Smooth muscle cell (in vitro differentiated cells): ENCODE measurements at regions not wholly inside any gene's neighbourhood (a gene's known extent, or its start where the extent isn't known, plus 50 kb on each side); places are given as distances from the start of the nearest gene placed in this dataset.

ENCODE experiments used
- DNase-seq: peaks from one replicate; lab custom pipeline; 2025; ENCODE audit not compliant: unreplicated experiment; lab: John Stamatoyannopoulos, UW
- H2AFZ ChIP-seq: fragments of 200-600 bp; sonication (generic); 2 replicates; pipeline ENCODE4 v1.6.0; 2016; ENCODE audit warnings: antibody characterized with exemption, low read depth, mild to moderate bottlenecking
- H3F3A ChIP-seq: fragments of 200-600 bp; sonication (generic); 2 replicates; pipeline ENCODE4 v1.6.0; 2017; ENCODE audit warnings: antibody characterized with exemption, low read depth
- H3K27ac ChIP-seq: fragments of 200-600 bp; sonication (generic); 2 replicates; pipeline ENCODE4 v1.5.1; 2016; ENCODE audit warnings: low read depth, mild to moderate bottlenecking
- H3K27me3 ChIP-seq: fragments of 200-600 bp; sonication (generic); 2 replicates; pipeline ENCODE4 v1.6.1; 2016; ENCODE audit warnings: low read depth, mild to moderate bottlenecking
- H3K36me3 ChIP-seq: fragments of 200-600 bp; sonication (generic); 2 replicates; pipeline ENCODE4 v1.5.1; 2016; ENCODE audit warnings: low read depth
- H3K4me1 ChIP-seq: fragments of 200-600 bp; sonication (generic); 2 replicates; pipeline ENCODE4 v1.5.1; 2016; ENCODE audit warnings: low read depth
- H3K4me2 ChIP-seq: fragments of 200-600 bp; sonication (generic); 2 replicates; pipeline ENCODE4 v1.6.0; 2016; ENCODE audit warnings: mild to moderate bottlenecking
- H3K4me3 ChIP-seq: fragments of 200-600 bp; sonication (generic); 2 replicates; pipeline ENCODE4 v1.5.1; 2016; ENCODE audit warnings: mild to moderate bottlenecking
- H3K79me2 ChIP-seq: fragments of 200-600 bp; sonication (generic); 2 replicates; pipeline ENCODE4 v1.6.0; 2016; ENCODE audit warnings: low read depth, mild to moderate bottlenecking
- H3K9ac ChIP-seq: fragments of 200-600 bp; sonication (generic); 2 replicates; pipeline ENCODE4 v1.6.0; 2016; ENCODE audit warnings: low read depth
- H3K9me3 ChIP-seq: fragments of 200-600 bp; sonication (generic); replicated peaks from 2 replicates; pipeline ENCODE4 v1.5.1; 2016; ENCODE audit warnings: low read depth
- H4K20me1 ChIP-seq: fragments of 200-600 bp; sonication (generic); 2 replicates; pipeline ENCODE4 v1.6.0; 2016; ENCODE audit warnings: low read depth
- CTCF ChIP-seq: fragments of 200-600 bp; sonication (generic); IDR thresholded peaks from 2 replicates; pipeline ENCODE4 v1.5.1; 2017; ENCODE audit warnings: borderline replicate concordance, mild to moderate bottlenecking, antibody characterized with exemption; ENCODE audit not compliant: insufficient read depth, poor library complexity, severe bottlenecking
- WGBS: methylation state at CpG from one replicate; pipeline ENCODE4 v1.1.7; 2016; ENCODE audit warnings: low lambda C conversion rate; 5-methylcytosine and 5-hydroxymethylcytosine counted together

- H3K9me3 ChIP-seq: no peaks in the 10 kb centered on the region
- H3K27me3 ChIP-seq: no peaks in the 10 kb centered on the region
- 85% methylated on average over 10 of the region's 10 CpGs for WGBS
- H3K4me2 ChIP-seq: no peak overlapping the region
- H3K9ac ChIP-seq: no peak overlapping the region
- no peak overlapping the region for H3K27ac ChIP-seq
- H2AFZ ChIP-seq: no peak overlapping the region
- DNase-seq: no peak
- H4K20me1 ChIP-seq: no peaks in the 10 kb centered on the region
- peaks cover 6% of the 10 kb centered on the region for H3K4me1 ChIP-seq
- TF ChIP-seq CTCF: no peak
- H3K36me3 ChIP-seq: no peaks in the 10 kb centered on the region
- no peaks in the 10 kb centered on the region for H3F3A ChIP-seq
- H3K79me2 ChIP-seq: no peaks in the 10 kb centered on the region
- no peak overlapping the region for H3K4me3 ChIP-seq
Measured at GRCh38 chr15:69881766-69882165, 216.0 kb downstream of the TLE3 start.

GRCh38 chr15:69883306-69883705 lies 214.4 kb downstream of the TLE3 start:
- H3K27ac ChIP-seq: no peak overlapping the region
- no peaks in the 10 kb centered on the region for H3K36me3 ChIP-seq
- H3K9ac ChIP-seq: no peak overlapping the region
- no peaks in the 10 kb centered on the region for H4K20me1 ChIP-seq
- no peaks in the 10 kb centered on the region for H3K9me3 ChIP-seq
- H3F3A ChIP-seq: no peaks in the 10 kb centered on the region
- no peak for DNase-seq
- H3K4me1 ChIP-seq: peaks cover 6% of the 10 kb centered on the region
- H3K27me3 ChIP-seq: no peaks in the 10 kb centered on the region
- H3K79me2 ChIP-seq: no peaks in the 10 kb centered on the region
- no peak overlapping the region for H3K4me3 ChIP-seq
- WGBS: 93% methylated on average over 2 of the region's 2 CpGs
- no peak overlapping the region for H3K4me2 ChIP-seq
- TF ChIP-seq CTCF: no peak
- H2AFZ ChIP-seq: no peak overlapping the region

GRCh38 chr15:69885173-69885955 lies 212.4 kb downstream of the TLE3 start:
- H2AFZ ChIP-seq: no peak overlapping the region
- H3K27ac ChIP-seq: no peak overlapping the region
- no peaks in the 10 kb centered on the region for H3F3A ChIP-seq
- TF ChIP-seq CTCF: no peak
- H3K27me3 ChIP-seq: no peaks in the 10 kb centered on the region
- H3K4me3 ChIP-seq: no peak overlapping the region
- 36% methylated on average over 19 of the region's 19 CpGs for WGBS
- H4K20me1 ChIP-seq: no peaks in the 10 kb centered on the region
- H3K79me2 ChIP-seq: no peaks in the 10 kb centered on the region
- no peak for DNase-seq
- peaks cover 6% of the 10 kb centered on the region for H3K4me1 ChIP-seq
- no peak overlapping the region for H3K4me2 ChIP-seq
- H3K9me3 ChIP-seq: no peaks in the 10 kb centered on the region
- H3K9ac ChIP-seq: no peak overlapping the region
- no peaks in the 10 kb centered on the region for H3K36me3 ChIP-seq

- Histone ChIP-seq H3K79me2 (no peaks in the 10 kb centered on the region), H3K4me2 (no peak overlapping the region), H3K27ac (no peak overlapping the region), H3K4me1 (peaks cover 6% of the 10 kb centered on the region), H4K20me1 (no peaks in the 10 kb centered on the region), H3F3A (no peaks in the 10 kb centered on the region), H3K4me3 (no peak overlapping the region), H3K36me3 (no peaks in the 10 kb centered on the region), H3K9me3 (no peaks in the 10 kb centered on the region), H2AFZ (no peak overlapping the region), H3K27me3 (no peaks in the 10 kb centered on the region), H3K9ac (no peak overlapping the region)
- DNase-seq: no peak
- no peak for TF ChIP-seq CTCF
- 80% methylated on average over 4 of the region's 4 CpGs for WGBS
Measured at GRCh38 chr15:69887009-69887408, 210.7 kb downstream of the TLE3 start.
